Neural crest cell (in vitro differentiated cells): ENCODE measurements at regions not wholly inside any gene's neighbourhood (a gene's known extent, or its start where the extent isn't known, plus 50 kb on each side); places are given as distances from the start of the nearest gene placed in this dataset.

Experiments
- DNase-seq: peaks from one replicate; pipeline ENCODE4 v3.0.0; 2021; ENCODE audit warnings: low read depth, mixed read lengths, low spot score
- H3K27ac Mint-ChIP-seq: one replicate; pipeline ENCODE4 v1.8.0; 2021; ENCODE audit warnings: mild to moderate bottlenecking, mixed read lengths; ENCODE audit not compliant: unreplicated experiment
- H3K27me3 Mint-ChIP-seq: 2 replicates; pipeline ENCODE4 v1.8.0; 2021; ENCODE audit warnings: low read depth, mild to moderate bottlenecking, mixed read lengths
- H3K36me3 Mint-ChIP-seq: 2 replicates; pipeline ENCODE4 v1.8.0; 2021; ENCODE audit warnings: low read depth, mild to moderate bottlenecking, mixed read lengths
- H3K4me1 Mint-ChIP-seq: 2 replicates; pipeline ENCODE4 v1.8.0; 2021; ENCODE audit warnings: mixed read lengths
- H3K4me3 Mint-ChIP-seq: one replicate; pipeline ENCODE4 v1.8.0; 2021; ENCODE audit warnings: mild to moderate bottlenecking, mixed read lengths
- H3K9me3 Mint-ChIP-seq: 2 replicates; pipeline ENCODE4 v1.8.0; 2021; ENCODE audit warnings: mixed read lengths
- TF ChIP-seq, protein P1 (sequence below): fragments of 200-600 bp; sonication (generic); conservative IDR thresholded peaks from 2 replicates; pipeline ENCODE4 v1.5.0; 2021; ENCODE audit warnings: antibody characterized with exemption, mild to moderate bottlenecking

DNA sequence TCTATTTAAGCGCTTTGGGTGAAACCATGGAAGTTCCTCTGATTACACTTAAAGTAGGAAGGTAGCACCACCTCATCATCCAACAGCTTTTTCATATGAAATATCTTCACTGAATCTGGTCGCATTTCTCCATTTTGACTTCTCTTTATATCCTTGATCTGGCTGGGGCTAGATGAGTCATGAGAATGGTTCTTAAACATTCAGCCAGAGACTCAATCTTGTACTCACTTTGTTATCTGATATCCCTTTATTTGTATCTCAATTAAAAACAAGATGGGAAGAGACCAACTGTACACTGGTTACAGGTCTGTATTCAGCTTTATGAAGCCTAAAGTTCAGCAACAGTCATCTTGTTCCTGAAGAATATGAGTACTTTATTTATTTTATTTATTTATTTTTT is 84.9 kb downstream of the CBLL2 start:
- no peak overlapping the region for H3K4me3 Mint-ChIP-seq
- no peaks in the 10 kb centered on the region for H3K36me3 Mint-ChIP-seq
- TF ChIP-seq, protein P1, sequence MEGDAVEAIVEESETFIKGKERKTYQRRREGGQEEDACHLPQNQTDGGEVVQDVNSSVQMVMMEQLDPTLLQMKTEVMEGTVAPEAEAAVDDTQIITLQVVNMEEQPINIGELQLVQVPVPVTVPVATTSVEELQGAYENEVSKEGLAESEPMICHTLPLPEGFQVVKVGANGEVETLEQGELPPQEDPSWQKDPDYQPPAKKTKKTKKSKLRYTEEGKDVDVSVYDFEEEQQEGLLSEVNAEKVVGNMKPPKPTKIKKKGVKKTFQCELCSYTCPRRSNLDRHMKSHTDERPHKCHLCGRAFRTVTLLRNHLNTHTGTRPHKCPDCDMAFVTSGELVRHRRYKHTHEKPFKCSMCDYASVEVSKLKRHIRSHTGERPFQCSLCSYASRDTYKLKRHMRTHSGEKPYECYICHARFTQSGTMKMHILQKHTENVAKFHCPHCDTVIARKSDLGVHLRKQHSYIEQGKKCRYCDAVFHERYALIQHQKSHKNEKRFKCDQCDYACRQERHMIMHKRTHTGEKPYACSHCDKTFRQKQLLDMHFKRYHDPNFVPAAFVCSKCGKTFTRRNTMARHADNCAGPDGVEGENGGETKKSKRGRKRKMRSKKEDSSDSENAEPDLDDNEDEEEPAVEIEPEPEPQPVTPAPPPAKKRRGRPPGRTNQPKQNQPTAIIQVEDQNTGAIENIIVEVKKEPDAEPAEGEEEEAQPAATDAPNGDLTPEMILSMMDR, result no peak
- no peaks in the 10 kb centered on the region for H3K9me3 Mint-ChIP-seq
- H3K4me1 Mint-ChIP-seq, result no peaks in the 10 kb centered on the region
- no peak overlapping the region for H3K27ac Mint-ChIP-seq
- no peaks in the 10 kb centered on the region for H3K27me3 Mint-ChIP-seq
- no peak for DNase-seq

DNA sequence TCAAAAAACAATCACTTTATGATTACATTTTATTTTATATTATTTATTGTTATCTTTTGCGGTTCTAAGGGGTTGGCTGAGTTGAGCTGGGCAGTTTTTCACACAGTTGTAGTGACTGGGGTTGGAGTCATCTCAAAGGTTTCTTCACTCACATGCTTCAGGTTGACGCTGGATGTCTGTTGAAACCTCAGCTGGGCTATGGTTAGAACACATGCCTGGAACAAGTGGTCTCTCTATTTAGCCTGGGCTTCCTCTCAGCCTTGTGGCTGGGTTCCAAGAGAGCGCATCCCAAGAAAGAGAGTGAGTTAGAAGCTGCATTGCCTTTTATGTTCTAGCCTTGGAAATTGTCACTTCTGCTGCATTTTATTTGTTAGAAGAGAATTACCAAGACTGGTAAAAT is 87.4 kb downstream of the CBLL2 start:
- DNase-seq, result no peak
- H3K36me3 Mint-ChIP-seq, result no peaks in the 10 kb centered on the region
- no peak overlapping the region for H3K4me3 Mint-ChIP-seq
- H3K4me1 Mint-ChIP-seq, result peaks cover 2% of the 10 kb centered on the region
- no peak overlapping the region for H3K27ac Mint-ChIP-seq
- TF ChIP-seq, protein P1, result no peak
- peaks cover 2% of the 10 kb centered on the region for H3K9me3 Mint-ChIP-seq
- H3K27me3 Mint-ChIP-seq, result no peaks in the 10 kb centered on the region

DNA sequence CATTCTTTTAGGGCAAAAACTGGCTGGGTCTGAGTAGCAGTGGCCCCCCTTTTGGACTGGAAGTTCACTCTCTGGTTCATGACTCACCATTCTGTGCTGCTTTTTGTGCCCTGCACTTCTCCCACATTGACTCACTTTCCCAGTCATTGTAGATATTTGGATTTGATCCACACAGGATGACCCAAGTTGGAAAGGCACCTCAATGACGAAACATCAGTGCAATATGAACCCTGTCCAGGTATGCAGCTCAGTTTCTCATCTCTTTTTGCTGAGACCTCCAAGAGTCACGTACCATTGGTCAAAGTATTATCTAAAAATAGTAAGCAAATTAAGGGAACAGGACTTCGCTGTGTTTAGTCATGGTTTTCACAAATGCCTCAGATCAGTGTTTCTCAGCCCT is 92.7 kb downstream of the CBLL2 start:
- peaks cover 20% of the 10 kb centered on the region for H3K4me1 Mint-ChIP-seq
- H3K27ac Mint-ChIP-seq, result no peak overlapping the region
- H3K27me3 Mint-ChIP-seq, result no peaks in the 10 kb centered on the region
- H3K4me3 Mint-ChIP-seq, result no peak overlapping the region
- DNase-seq, result no peak
- peaks cover 2% of the 10 kb centered on the region for H3K9me3 Mint-ChIP-seq
- TF ChIP-seq, protein P1, result no peak
- no peaks in the 10 kb centered on the region for H3K36me3 Mint-ChIP-seq

DNA sequence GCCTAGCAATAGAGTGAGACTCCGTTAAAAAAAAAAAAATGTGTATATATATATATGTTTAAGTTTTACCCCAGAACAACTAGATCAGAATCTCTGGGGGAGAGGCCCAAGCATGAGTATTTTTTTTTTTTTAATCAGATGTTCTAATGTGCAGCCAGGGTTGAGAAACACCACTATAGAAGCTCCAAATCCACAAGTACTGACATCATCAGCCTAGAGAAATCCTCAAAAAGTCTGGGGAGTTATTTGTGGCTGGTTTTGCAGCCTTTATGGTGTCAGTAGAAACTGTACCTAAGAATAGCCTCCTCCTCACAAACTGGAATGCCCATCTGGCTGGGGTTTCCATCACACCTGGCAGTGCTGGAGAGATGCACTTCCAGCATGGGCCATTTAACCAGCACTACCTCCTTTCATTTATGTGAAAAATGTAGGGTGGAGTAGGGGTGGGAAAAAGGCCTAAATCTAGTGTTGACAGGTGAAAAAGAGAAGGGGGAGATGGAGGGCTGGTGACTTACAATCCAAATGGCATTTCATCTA is 93.5 kb downstream of the CBLL2 start:
- Mint-ChIP-seq H3K36me3 (no peaks in the 10 kb centered on the region), H3K27ac (no peak overlapping the region), H3K4me3 (no peak overlapping the region), H3K9me3 (peaks cover 2% of the 10 kb centered on the region), H3K27me3 (no peaks in the 10 kb centered on the region), H3K4me1 (peaks cover 20% of the 10 kb centered on the region)
- TF ChIP-seq, protein P1, result no peak
- DNase-seq, result no peak

DNA sequence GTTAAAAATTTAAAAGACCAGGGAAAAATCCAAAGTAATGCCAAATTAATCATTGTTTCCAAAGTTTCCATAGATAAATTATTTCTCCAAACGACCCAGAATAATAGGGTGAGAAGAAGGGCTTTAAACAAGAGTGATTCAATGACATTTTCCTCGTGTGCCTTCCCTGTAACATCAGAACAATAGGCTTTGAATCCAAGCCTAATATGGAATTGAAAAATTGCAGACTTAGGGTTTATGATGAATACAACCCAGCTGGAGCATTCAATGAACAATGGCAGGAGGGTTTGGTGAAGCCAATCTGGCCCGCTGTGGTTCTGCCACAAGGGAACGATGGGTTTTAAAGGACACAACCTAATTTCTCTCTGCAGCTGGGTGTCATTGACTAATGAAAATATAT is 94.2 kb downstream of the CBLL2 start:
- no peak for DNase-seq
- H3K36me3 Mint-ChIP-seq, result no peaks in the 10 kb centered on the region
- peaks cover 2% of the 10 kb centered on the region for H3K9me3 Mint-ChIP-seq
- no peak overlapping the region for H3K27ac Mint-ChIP-seq
- TF ChIP-seq, protein P1, result no peak
- H3K4me3 Mint-ChIP-seq, result no peak overlapping the region
- no peaks in the 10 kb centered on the region for H3K27me3 Mint-ChIP-seq
- H3K4me1 Mint-ChIP-seq, result peaks cover 20% of the 10 kb centered on the region

DNA sequence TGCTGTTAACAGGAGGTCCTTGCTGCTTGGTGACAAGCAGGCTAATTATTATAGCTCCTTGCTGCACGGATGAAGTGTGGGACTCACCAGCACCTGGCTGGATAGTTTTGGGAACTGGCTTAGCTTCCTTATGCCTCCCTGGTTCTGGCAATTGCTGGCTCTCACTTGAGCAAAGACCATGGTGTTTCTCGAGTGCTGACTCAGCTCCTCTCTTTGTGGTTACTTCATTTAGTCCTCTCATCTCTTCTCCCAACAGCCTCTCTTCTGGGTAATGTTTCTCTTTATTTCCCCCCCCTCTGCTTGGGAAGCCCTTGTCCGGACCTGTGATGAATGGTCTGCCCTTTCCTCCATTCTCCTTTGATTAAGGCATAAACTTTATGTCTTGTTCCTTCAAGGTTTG is 100.4 kb downstream of the CBLL2 start:
- Mint-ChIP-seq H3K36me3 (no peaks in the 10 kb centered on the region), H3K27me3 (no peaks in the 10 kb centered on the region), H3K4me3 (no peak overlapping the region), H3K27ac (no peak overlapping the region), H3K9me3 (no peaks in the 10 kb centered on the region), H3K4me1 (peaks cover 4% of the 10 kb centered on the region)
- TF ChIP-seq, protein P1, result no peak
- no peak for DNase-seq
